ENCODE measurements at regions not wholly inside any gene's neighbourhood (a gene's known extent, or its start where the extent isn't known, plus 50 kb on each side); places are given as distances from the start of the nearest gene placed in this dataset.

GRCh38 chr7:371119-371778 lies 81.3 kb downstream of the FOXL3 start:
- DNase-seq (ENCODE audit: low read depth): peak; percentile 4

GRCh38 chr7:371779-372545 lies 82.0 kb downstream of the FOXL3 start:
- peak; percentile 4 for DNase-seq (ENCODE audit: low read depth)

GRCh38 chr7:372546-372931 lies 82.6 kb downstream of the FOXL3 start:
- no peak for DNase-seq (ENCODE audit: low read depth)

GRCh38 chr7:372932-373791 lies 83.2 kb downstream of the FOXL3 start:
- no peak for DNase-seq (ENCODE audit: low read depth)

- DNase-seq (ENCODE audit: low read depth): no peak
Observed at GRCh38 chr7:373818-374705, 84.1 kb downstream of the FOXL3 start.

- DNase-seq (ENCODE audit: low read depth): no peak
Observed at GRCh38 chr7:374706-375311, 84.8 kb downstream of the FOXL3 start.

- DNase-seq (ENCODE audit: low read depth): no peak
Observed at GRCh38 chr7:375321-375831, 85.4 kb downstream of the FOXL3 start.

GRCh38 chr7:375901-376305 lies 85.9 kb downstream of the FOXL3 start:
- no peak for DNase-seq (ENCODE audit: low read depth)

- DNase-seq (ENCODE audit: low read depth): no peak
Observed at GRCh38 chr7:376306-377079, 86.5 kb downstream of the FOXL3 start.

GRCh38 chr7:377080-378040 lies 87.4 kb downstream of the FOXL3 start:
- DNase-seq (ENCODE audit: low read depth): no peak

GRCh38 chr7:378041-378420 lies 88.1 kb downstream of the FOXL3 start:
- no peak for DNase-seq (ENCODE audit: low read depth)

GRCh38 chr7:378551-379455 lies 88.8 kb downstream of the FOXL3 start:
- DNase-seq (ENCODE audit: low read depth): peak; percentile 20

- peak; percentile 16 for DNase-seq (ENCODE audit: low read depth)
Observed at GRCh38 chr7:379456-380138, 89.6 kb downstream of the FOXL3 start.

- DNase-seq (ENCODE audit: low read depth): peak; percentile 4
Observed at GRCh38 chr7:380139-380485, 90.1 kb downstream of the FOXL3 start.

- DNase-seq (ENCODE audit: low read depth): no peak
Observed at GRCh38 chr7:380711-381210, 90.8 kb downstream of the FOXL3 start.

GRCh38 chr7:381211-382042 lies 91.5 kb downstream of the FOXL3 start:
- DNase-seq (ENCODE audit: low read depth): no peak

GRCh38 chr7:382043-382400 lies 92.1 kb downstream of the FOXL3 start:
- no peak for DNase-seq (ENCODE audit: low read depth)
